NT2/D1 (cell line): ENCODE measurements at regions not wholly inside any gene's neighbourhood (a gene's known extent, or its start where the extent isn't known, plus 50 kb on each side); places are given as distances from the start of the nearest gene placed in this dataset.
"Not testable (repeated sequence)": the region's sequence is repeated elsewhere in the genome, so short reads cannot be mapped to it uniquely, and the experiment has no call there.

ENCODE experiments used
- DNase-seq: peaks from one replicate; pipeline ENCODE4 v3.0.0-alpha.2; 2011; ENCODE audit warnings: low read depth, low spot score
- H3K27me3 ChIP-seq: 2 replicates; pipeline ENCODE4 v1.6.0; 2011; ENCODE audit warnings: mild to moderate bottlenecking; ENCODE audit not compliant: insufficient read length, insufficient read depth
- H3K36me3 ChIP-seq: 2 replicates; pipeline ENCODE4 v1.6.1; 2011; ENCODE audit warnings: mild to moderate bottlenecking, low read length, mixed read lengths; ENCODE audit not compliant: insufficient read depth, insufficient read length
- H3K4me1 ChIP-seq: 2 replicates; pipeline ENCODE4 v1.5.1; 2011; ENCODE audit not compliant: insufficient read depth, insufficient read length
- H3K4me3 ChIP-seq: 2 replicates; pipeline ENCODE4 v1.5.1; 2011; ENCODE audit warnings: low read depth; ENCODE audit not compliant: insufficient read length
- H3K9ac ChIP-seq: 2 replicates; pipeline ENCODE4 v1.6.0; 2011; ENCODE audit warnings: low read depth; ENCODE audit not compliant: insufficient read length
- H3K9me3 ChIP-seq: 2 replicates; pipeline ENCODE4 v1.5.1; 2011; ENCODE audit warnings: mild to moderate bottlenecking, low read length; ENCODE audit not compliant: insufficient read depth
- SUZ12 ChIP-seq: IDR thresholded peaks from 2 replicates; pipeline ENCODE4 v1.6.1; 2011; ENCODE audit not compliant: insufficient read length, insufficient read depth; ENCODE audit errors: extremely low read depth
- YY1 ChIP-seq: IDR thresholded peaks from 2 replicates; pipeline ENCODE4 v1.6.1; 2011; ENCODE audit not compliant: insufficient read length, insufficient read depth
- ZNF274 ChIP-seq: IDR thresholded peaks from 2 replicates; pipeline ENCODE4 v1.6.1; 2011; ENCODE audit warnings: mild to moderate bottlenecking, low read depth, low read length

GRCh38 chr14:54010981-54011380 is 54.4 kb upstream of the BMP4 start:
- Histone ChIP-seq H3K4me3 (no peak overlapping the region), H3K36me3 (no peaks in the 10 kb centered on the region), H3K4me1 (peaks cover 3% of the 10 kb centered on the region), H3K9ac (no peak overlapping the region), H3K9me3 (no peaks in the 10 kb centered on the region), H3K27me3 (no peaks in the 10 kb centered on the region)
- DNase-seq: no peak
- TF ChIP-seq ZNF274 (no peak), YY1 (no peak), SUZ12 (no peak)

- Histone ChIP-seq H3K4me3 (no peak overlapping the region), H3K9me3 (peaks cover 18% of the 10 kb centered on the region), H3K4me1 (no peaks in the 10 kb centered on the region), H3K9ac (no peak overlapping the region), H3K36me3 (no peaks in the 10 kb centered on the region), H3K27me3 (no peaks in the 10 kb centered on the region)
- no peak for DNase-seq
- no peak for TF ChIP-seq SUZ12
- no peak for TF ChIP-seq ZNF274
- no peak for TF ChIP-seq YY1
These were observed 66.4 kb upstream of the BMP4 start for GRCh38 chr14:54023027-54023426.

- TF ChIP-seq SUZ12: no peak
- no peaks in the 10 kb centered on the region for H3K36me3 ChIP-seq
- no peak for DNase-seq
- H3K9me3 ChIP-seq: peaks cover 18% of the 10 kb centered on the region
- no peaks in the 10 kb centered on the region for H3K4me1 ChIP-seq
- H3K4me3 ChIP-seq: no peak overlapping the region
- H3K9ac ChIP-seq: no peak overlapping the region
- H3K27me3 ChIP-seq: no peaks in the 10 kb centered on the region
These were observed 69.0 kb upstream of the BMP4 start for GRCh38 chr14:54025661-54026060.

- TF ChIP-seq ZNF274: no peak
- no peak for TF ChIP-seq SUZ12
- TF ChIP-seq YY1: no peak
- Histone ChIP-seq H3K27me3 (no peaks in the 10 kb centered on the region), H3K4me1 (no peaks in the 10 kb centered on the region), H3K9me3 (peaks cover 18% of the 10 kb centered on the region), H3K9ac (no peak overlapping the region), H3K36me3 (no peaks in the 10 kb centered on the region), H3K4me3 (no peak overlapping the region)
- DNase-seq: no peak
These were observed 70.0 kb upstream of the BMP4 start for GRCh38 chr14:54026671-54027070.

DNA sequence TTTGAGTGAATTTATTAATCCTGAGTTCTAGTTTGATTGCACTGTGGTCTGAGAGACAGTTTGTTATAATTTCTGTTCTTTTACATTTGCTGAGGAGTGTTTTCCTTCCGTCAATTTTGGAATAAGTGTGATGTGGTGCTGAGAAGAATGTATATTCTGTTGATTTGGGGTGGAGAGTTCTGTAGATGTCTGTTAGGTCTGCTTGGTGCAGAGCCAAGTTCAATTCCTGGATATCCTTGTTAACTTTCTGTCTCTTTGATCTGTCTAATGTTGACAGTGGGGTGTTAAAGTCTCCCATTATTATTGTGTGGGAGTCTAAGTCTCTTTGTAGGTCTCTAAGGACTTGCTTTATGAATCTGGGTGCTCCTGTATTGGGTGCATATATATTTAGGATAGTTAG is 74.4 kb upstream of the BMP4 start:
- H3K4me1 ChIP-seq, H3K4me3 ChIP-seq, H3K27me3 ChIP-seq, DNase-seq, H3K36me3 ChIP-seq, H3K9ac ChIP-seq: not testable (repeated sequence)
- H3K9me3 ChIP-seq: peaks cover 26% of the 10 kb centered on the region

DNA sequence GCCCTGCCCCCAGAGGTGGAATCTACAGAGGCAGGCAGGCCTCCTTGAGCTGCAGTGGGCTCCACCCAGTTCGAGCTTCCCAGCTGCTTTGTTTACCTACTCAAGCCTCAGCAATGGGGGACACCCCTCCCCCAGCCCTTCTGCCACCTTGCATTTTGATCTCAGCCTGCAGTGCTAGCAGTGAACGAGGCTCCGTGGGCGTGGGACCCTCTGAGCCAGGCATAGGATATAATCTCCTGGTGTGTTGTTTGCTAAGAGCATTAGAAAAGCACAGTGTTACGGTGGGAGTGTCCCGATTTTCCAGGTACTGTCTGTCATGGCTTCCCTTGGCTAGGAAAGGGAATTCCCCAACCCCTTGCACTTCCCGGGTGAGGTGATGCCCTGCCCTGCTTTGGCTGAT is 76.7 kb upstream of the BMP4 start:
- H3K9ac ChIP-seq, H3K27me3 ChIP-seq, H3K36me3 ChIP-seq, H3K4me1 ChIP-seq, H3K4me3 ChIP-seq, DNase-seq: not testable (repeated sequence)
- peaks cover 26% of the 10 kb centered on the region for H3K9me3 ChIP-seq

- Histone ChIP-seq H3K9ac (no peak overlapping the region), H3K27me3 (no peaks in the 10 kb centered on the region), H3K4me1 (no peaks in the 10 kb centered on the region), H3K36me3 (no peaks in the 10 kb centered on the region), H3K9me3 (peaks cover 19% of the 10 kb centered on the region), H3K4me3 (no peak overlapping the region)
- no peak for TF ChIP-seq SUZ12
- DNase-seq: no peak
These were observed 82.1 kb upstream of the BMP4 start for GRCh38 chr14:54038724-54039123.

DNA sequence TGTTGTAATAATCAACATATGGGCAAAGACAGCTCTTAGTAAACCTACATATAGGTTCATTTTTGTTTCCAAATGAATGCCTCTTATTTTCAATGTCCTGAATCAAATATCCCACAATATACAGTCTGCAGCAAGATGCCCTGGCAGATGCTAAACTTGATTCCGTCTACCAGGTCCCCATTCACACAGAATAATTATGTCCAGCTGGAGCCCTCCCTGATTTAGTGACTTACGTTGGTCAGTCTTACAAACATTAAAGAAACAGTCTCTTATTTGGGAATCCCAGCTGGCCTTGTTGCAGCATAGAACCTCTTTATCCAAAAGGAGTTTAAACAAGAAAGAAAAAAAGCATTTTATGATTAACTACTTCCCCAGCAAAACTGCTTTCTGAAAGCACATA is 82.7 kb upstream of the BMP4 start:
- no peak for DNase-seq
- TF ChIP-seq SUZ12 (no peak), ZNF274 (no peak), YY1 (no peak)
- H3K9me3 ChIP-seq: peaks cover 13% of the 10 kb centered on the region
- H3K4me3 ChIP-seq: no peak overlapping the region
- H3K9ac ChIP-seq: no peak overlapping the region
- H3K4me1 ChIP-seq: no peaks in the 10 kb centered on the region
- no peaks in the 10 kb centered on the region for H3K27me3 ChIP-seq
- no peaks in the 10 kb centered on the region for H3K36me3 ChIP-seq

- no peaks in the 10 kb centered on the region for H3K4me1 ChIP-seq
- TF ChIP-seq SUZ12: no peak
- TF ChIP-seq YY1: no peak
- TF ChIP-seq ZNF274: no peak
These were observed 84.2 kb upstream of the BMP4 start for GRCh38 chr14:54040846-54041245.

More at GRCh38 chr14:54040846-54041245, 84.2 kb upstream of the BMP4 start:
- Histone ChIP-seq H3K9me3 (no peaks in the 10 kb centered on the region), H3K9ac (no peak overlapping the region), H3K4me3 (no peak overlapping the region), H3K27me3 (no peaks in the 10 kb centered on the region), H3K36me3 (no peaks in the 10 kb centered on the region)
- no peak for DNase-seq
